Activated T-helper 17 cell treated with anti-CD3 and anti-CD28 coated beads, Interleukin-2, amount 50 U/mL, for 72 hours (primary cell): ENCODE measurements at regions not wholly inside any gene's neighbourhood (a gene's known extent, or its start where the extent isn't known, plus 50 kb on each side); places are given as distances from the start of the nearest gene placed in this dataset.

ENCODE experiments used
- ATAC-seq: fragments of 150-1000 bp; cut with Tn5 transposase; replicated peaks from 2 replicates; pipeline ENCODE4 v1.10.0; 2021; ENCODE audit warnings: mild to moderate bottlenecking, moderate library complexity
- H3K27ac Mint-ChIP-seq: one replicate; pipeline ENCODE4 v1.8.0; 2022; ENCODE audit warnings: mixed read lengths
- H3K27me3 Mint-ChIP-seq: one replicate; pipeline ENCODE4 v1.8.0; 2022; ENCODE audit warnings: mixed read lengths
- H3K36me3 Mint-ChIP-seq: one replicate; pipeline ENCODE4 v1.8.0; 2022; ENCODE audit warnings: low read depth, mild to moderate bottlenecking, mixed read lengths
- H3K4me1 Mint-ChIP-seq: one replicate; pipeline ENCODE4 v1.8.0; 2022; ENCODE audit warnings: mixed read lengths
- H3K4me3 Mint-ChIP-seq: one replicate; pipeline ENCODE4 v1.8.0; 2022; ENCODE audit warnings: mild to moderate bottlenecking, mixed read lengths
- H3K9me3 Mint-ChIP-seq: one replicate; pipeline ENCODE4 v1.8.0; 2022; ENCODE audit warnings: mixed read lengths

GRCh38 chr6:17047889-17048288, 54.0 kb upstream of the STMND1 start:
- Mint-ChIP-seq H3K36me3 (no peaks in the 10 kb centered on the region), H3K4me3 (no peak overlapping the region), H3K9me3 (no peaks in the 10 kb centered on the region), H3K27ac (no peak overlapping the region), H3K4me1 (no peaks in the 10 kb centered on the region), H3K27me3 (peaks cover 34% of the 10 kb centered on the region)
- ATAC-seq, result no peak

GRCh38 chr6:17045581-17046322, 56.1 kb upstream of the STMND1 start:
- Mint-ChIP-seq H3K4me3 (no peak overlapping the region), H3K36me3 (no peaks in the 10 kb centered on the region), H3K27me3 (peaks cover 39% of the 10 kb centered on the region), H3K9me3 (no peaks in the 10 kb centered on the region), H3K4me1 (no peaks in the 10 kb centered on the region), H3K27ac (no peak overlapping the region)
- ATAC-seq, result no peak

GRCh38 chr6:17043148-17043522, 58.7 kb upstream of the STMND1 start:
- Mint-ChIP-seq H3K9me3 (no peaks in the 10 kb centered on the region), H3K27ac (no peak overlapping the region), H3K27me3 (peaks cover 36% of the 10 kb centered on the region), H3K4me1 (no peaks in the 10 kb centered on the region), H3K4me3 (no peak overlapping the region), H3K36me3 (no peaks in the 10 kb centered on the region)
- ATAC-seq, result no peak

GRCh38 chr6:17042422-17043147, 59.3 kb upstream of the STMND1 start:
- no peak for ATAC-seq
- Mint-ChIP-seq H3K27me3 (peaks cover 34% of the 10 kb centered on the region), H3K36me3 (no peaks in the 10 kb centered on the region), H3K9me3 (no peaks in the 10 kb centered on the region), H3K4me3 (no peak overlapping the region), H3K4me1 (no peaks in the 10 kb centered on the region), H3K27ac (no peak overlapping the region)

GRCh38 chr6:17039266-17039665, 62.6 kb upstream of the STMND1 start:
- no peaks in the 10 kb centered on the region for H3K36me3 Mint-ChIP-seq
- no peaks in the 10 kb centered on the region for H3K4me1 Mint-ChIP-seq
- H3K9me3 Mint-ChIP-seq, result no peaks in the 10 kb centered on the region
- H3K27ac Mint-ChIP-seq, result no peak overlapping the region
- H3K27me3 Mint-ChIP-seq, result peaks cover 19% of the 10 kb centered on the region
- no peak for ATAC-seq
- no peak overlapping the region for H3K4me3 Mint-ChIP-seq

- H3K4me3 Mint-ChIP-seq, result no peak overlapping the region
- no peak for ATAC-seq
- H3K4me1 Mint-ChIP-seq, result no peaks in the 10 kb centered on the region
- no peaks in the 10 kb centered on the region for H3K36me3 Mint-ChIP-seq
- peaks cover 9% of the 10 kb centered on the region for H3K27me3 Mint-ChIP-seq
- no peaks in the 10 kb centered on the region for H3K9me3 Mint-ChIP-seq
- H3K27ac Mint-ChIP-seq, result no peak overlapping the region
Observed at GRCh38 chr6:17038316-17038715, 63.5 kb upstream of the STMND1 start.

- H3K27me3 Mint-ChIP-seq, result peaks cover 3% of the 10 kb centered on the region
- no peaks in the 10 kb centered on the region for H3K9me3 Mint-ChIP-seq
- no peaks in the 10 kb centered on the region for H3K36me3 Mint-ChIP-seq
- no peak for ATAC-seq
- no peaks in the 10 kb centered on the region for H3K4me1 Mint-ChIP-seq
- H3K27ac Mint-ChIP-seq, result no peak overlapping the region
- H3K4me3 Mint-ChIP-seq, result no peak overlapping the region
Observed at GRCh38 chr6:17036065-17036393, 65.8 kb upstream of the STMND1 start.

- Mint-ChIP-seq H3K4me3 (no peak overlapping the region), H3K9me3 (no peaks in the 10 kb centered on the region), H3K27me3 (peaks cover 3% of the 10 kb centered on the region), H3K4me1 (no peaks in the 10 kb centered on the region), H3K36me3 (no peaks in the 10 kb centered on the region), H3K27ac (no peak overlapping the region)
- ATAC-seq, result no peak
Observed at GRCh38 chr6:17035257-17036064, 66.4 kb upstream of the STMND1 start.

- no peak for ATAC-seq
- Mint-ChIP-seq H3K4me3 (no peak overlapping the region), H3K9me3 (no peaks in the 10 kb centered on the region), H3K36me3 (no peaks in the 10 kb centered on the region), H3K27me3 (peaks cover 5% of the 10 kb centered on the region), H3K27ac (no peak overlapping the region), H3K4me1 (no peaks in the 10 kb centered on the region)
Observed at GRCh38 chr6:17033746-17034145, 68.1 kb upstream of the STMND1 start.

- H3K27ac Mint-ChIP-seq, result no peak overlapping the region
- no peaks in the 10 kb centered on the region for H3K4me1 Mint-ChIP-seq
- no peaks in the 10 kb centered on the region for H3K36me3 Mint-ChIP-seq
- peaks cover 7% of the 10 kb centered on the region for H3K27me3 Mint-ChIP-seq
- no peak for ATAC-seq
- H3K4me3 Mint-ChIP-seq, result no peak overlapping the region
- no peaks in the 10 kb centered on the region for H3K9me3 Mint-ChIP-seq
Observed at GRCh38 chr6:17032988-17033634, 68.7 kb upstream of the STMND1 start.

GRCh38 chr6:17032590-17032987, 69.3 kb upstream of the STMND1 start:
- H3K27ac Mint-ChIP-seq, result no peak overlapping the region
- H3K4me1 Mint-ChIP-seq, result no peaks in the 10 kb centered on the region
- H3K4me3 Mint-ChIP-seq, result no peak overlapping the region
- H3K36me3 Mint-ChIP-seq, result no peaks in the 10 kb centered on the region
- H3K9me3 Mint-ChIP-seq, result no peaks in the 10 kb centered on the region
- no peak for ATAC-seq
- peaks cover 7% of the 10 kb centered on the region for H3K27me3 Mint-ChIP-seq

GRCh38 chr6:17031961-17032360, 69.9 kb upstream of the STMND1 start:
- no peaks in the 10 kb centered on the region for H3K4me1 Mint-ChIP-seq
- no peaks in the 10 kb centered on the region for H3K9me3 Mint-ChIP-seq
- no peak for ATAC-seq
- H3K4me3 Mint-ChIP-seq, result no peak overlapping the region
- no peaks in the 10 kb centered on the region for H3K36me3 Mint-ChIP-seq
- peaks cover 12% of the 10 kb centered on the region for H3K27me3 Mint-ChIP-seq
- no peak overlapping the region for H3K27ac Mint-ChIP-seq

- Mint-ChIP-seq H3K36me3 (no peaks in the 10 kb centered on the region), H3K27me3 (peaks cover 15% of the 10 kb centered on the region), H3K27ac (no peak overlapping the region), H3K4me3 (no peak overlapping the region), H3K4me1 (no peaks in the 10 kb centered on the region), H3K9me3 (peaks cover 4% of the 10 kb centered on the region)
- ATAC-seq, result no peak
Observed at GRCh38 chr6:17027441-17027840, 74.4 kb upstream of the STMND1 start.

- Mint-ChIP-seq H3K4me3 (no peak overlapping the region), H3K4me1 (no peaks in the 10 kb centered on the region), H3K36me3 (no peaks in the 10 kb centered on the region), H3K27me3 (peaks cover 8% of the 10 kb centered on the region), H3K9me3 (peaks cover 4% of the 10 kb centered on the region), H3K27ac (no peak overlapping the region)
- no peak for ATAC-seq
Observed at GRCh38 chr6:17022604-17023003, 79.2 kb upstream of the STMND1 start.
